OCI-LY1 (cell line): ENCODE measurements at regions not wholly inside any gene's neighbourhood (a gene's known extent, or its start where the extent isn't known, plus 50 kb on each side); places are given as distances from the start of the nearest gene placed in this dataset.

ENCODE experiments used
- EZH2 ChIP-seq: fragments of 200-600 bp; sonication (generic), shearing (Covaris generic); IDR thresholded peaks from 2 replicates; pipeline ENCODE4 v1.8.0; 2017; ENCODE audit warnings: borderline replicate concordance, mixed run types, mild to moderate bottlenecking, antibody characterized with exemption, low read length, moderate library complexity, mixed read lengths
- TF ChIP-seq, protein P1 (sequence below): fragments of 200-600 bp; sonication (generic), shearing (Covaris generic); IDR thresholded peaks from 2 replicates; pipeline ENCODE4 v1.5.1; 2017; ENCODE audit warnings: mild to moderate bottlenecking, antibody characterized with exemption, low read length, moderate library complexity, mixed read lengths

DNA sequence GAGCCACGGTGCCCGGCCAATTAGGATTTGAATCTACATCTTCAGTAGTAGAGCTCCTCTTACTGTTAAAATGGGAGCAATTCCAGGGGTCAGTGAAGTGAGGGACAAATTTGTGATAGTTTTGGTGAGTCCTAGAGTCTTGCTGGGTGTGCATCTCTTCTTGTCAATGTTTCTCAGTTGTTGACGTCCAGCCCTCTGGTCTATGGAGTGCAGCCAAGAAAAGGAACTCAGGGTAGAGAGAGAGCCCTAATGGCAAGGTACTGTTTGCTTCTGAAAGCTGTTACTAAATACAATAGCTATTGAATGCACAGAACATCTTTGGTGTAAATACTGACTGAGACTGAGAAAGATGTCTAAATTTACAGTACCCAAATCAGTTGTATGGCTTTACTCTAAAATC is 282.5 kb upstream of the SALL1 start:
- TF ChIP-seq, protein P1, sequence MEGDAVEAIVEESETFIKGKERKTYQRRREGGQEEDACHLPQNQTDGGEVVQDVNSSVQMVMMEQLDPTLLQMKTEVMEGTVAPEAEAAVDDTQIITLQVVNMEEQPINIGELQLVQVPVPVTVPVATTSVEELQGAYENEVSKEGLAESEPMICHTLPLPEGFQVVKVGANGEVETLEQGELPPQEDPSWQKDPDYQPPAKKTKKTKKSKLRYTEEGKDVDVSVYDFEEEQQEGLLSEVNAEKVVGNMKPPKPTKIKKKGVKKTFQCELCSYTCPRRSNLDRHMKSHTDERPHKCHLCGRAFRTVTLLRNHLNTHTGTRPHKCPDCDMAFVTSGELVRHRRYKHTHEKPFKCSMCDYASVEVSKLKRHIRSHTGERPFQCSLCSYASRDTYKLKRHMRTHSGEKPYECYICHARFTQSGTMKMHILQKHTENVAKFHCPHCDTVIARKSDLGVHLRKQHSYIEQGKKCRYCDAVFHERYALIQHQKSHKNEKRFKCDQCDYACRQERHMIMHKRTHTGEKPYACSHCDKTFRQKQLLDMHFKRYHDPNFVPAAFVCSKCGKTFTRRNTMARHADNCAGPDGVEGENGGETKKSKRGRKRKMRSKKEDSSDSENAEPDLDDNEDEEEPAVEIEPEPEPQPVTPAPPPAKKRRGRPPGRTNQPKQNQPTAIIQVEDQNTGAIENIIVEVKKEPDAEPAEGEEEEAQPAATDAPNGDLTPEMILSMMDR = no peak
- TF ChIP-seq EZH2 = no peak
